ENCODE measurements at regions not wholly inside any gene's neighbourhood (a gene's known extent, or its start where the extent isn't known, plus 50 kb on each side); places are given as distances from the start of the nearest gene placed in this dataset.
"Not testable (repeated sequence)": the region's sequence is repeated elsewhere in the genome, so short reads cannot be mapped to it uniquely, and the experiment has no call there.

- DNase-seq = no peak
These were observed 1757.8 kb downstream of the PCDH9 start for GRCh38 chr13:65472336-65472735.

- no peak for DNase-seq
These were observed 1759.4 kb downstream of the PCDH9 start for GRCh38 chr13:65470781-65471180.

GRCh38 chr13:65468628-65469027 lies 1761.5 kb downstream of the PCDH9 start:
- peak in 1 of 2 donors; percentile 21 for DNase-seq

GRCh38 chr13:65461590-65461989 lies 1768.5 kb downstream of the PCDH9 start:
- DNase-seq = no peak

- DNase-seq = no peak
These were observed 1770.0 kb downstream of the PCDH9 start for GRCh38 chr13:65460136-65460535.

GRCh38 chr13:65456150-65456912 lies 1773.8 kb downstream of the PCDH9 start:
- DNase-seq = no peak

GRCh38 chr13:65454403-65454802 lies 1775.7 kb downstream of the PCDH9 start:
- no peak for DNase-seq

- DNase-seq = no peak
These were observed 1776.2 kb downstream of the PCDH9 start for GRCh38 chr13:65453982-65454381.

- DNase-seq = no peak
These were observed 1784.8 kb downstream of the PCDH9 start for GRCh38 chr13:65445340-65445739.

- no peak for DNase-seq
These were observed 1794.5 kb downstream of the PCDH9 start for GRCh38 chr13:65435590-65435989.

- no peak for DNase-seq
These were observed 1812.2 kb downstream of the PCDH9 start for GRCh38 chr13:65417953-65418352.

GRCh38 chr13:65416784-65417183 lies 1813.4 kb downstream of the PCDH9 start:
- no peak for DNase-seq

- no peak for DNase-seq
These were observed 1815.9 kb downstream of the PCDH9 start for GRCh38 chr13:65414187-65414586.

- DNase-seq = no peak
These were observed 1818.6 kb downstream of the PCDH9 start for GRCh38 chr13:65411521-65411920.

- no peak for DNase-seq
These were observed 1819.3 kb downstream of the PCDH9 start for GRCh38 chr13:65410791-65411190.

GRCh38 chr13:65401315-65401714 lies 1828.8 kb downstream of the PCDH9 start:
- DNase-seq = no peak

GRCh38 chr13:65400702-65401101 lies 1829.4 kb downstream of the PCDH9 start:
- no peak for DNase-seq

GRCh38 chr13:65387743-65388347 lies 1842.3 kb downstream of the PCDH9 start:
- no peak for DNase-seq

- no peak for DNase-seq
These were observed 1851.1 kb downstream of the PCDH9 start for GRCh38 chr13:65378943-65379519.

GRCh38 chr13:65378484-65378883 lies 1851.7 kb downstream of the PCDH9 start:
- no peak for DNase-seq

- no peak for DNase-seq
These were observed 1861.3 kb downstream of the PCDH9 start for GRCh38 chr13:65368832-65369231.

- no peak for DNase-seq
These were observed 1876.2 kb downstream of the PCDH9 start for GRCh38 chr13:65353951-65354350.

- DNase-seq = not testable (repeated sequence)
These were observed 1877.0 kb downstream of the PCDH9 start for GRCh38 chr13:65353150-65353549.

GRCh38 chr13:65347420-65348030 lies 1882.6 kb downstream of the PCDH9 start:
- DNase-seq = no peak
